HT1080 (cell line): ENCODE measurements at regions not wholly inside any gene's neighbourhood (a gene's known extent, or its start where the extent isn't known, plus 50 kb on each side); places are given as distances from the start of the nearest gene placed in this dataset.

ENCODE experiments used
- DNase-seq: peaks from one replicate; pipeline ENCODE4 v3.0.0-alpha.2; 2015; ENCODE audit warnings: low read depth

DNA sequence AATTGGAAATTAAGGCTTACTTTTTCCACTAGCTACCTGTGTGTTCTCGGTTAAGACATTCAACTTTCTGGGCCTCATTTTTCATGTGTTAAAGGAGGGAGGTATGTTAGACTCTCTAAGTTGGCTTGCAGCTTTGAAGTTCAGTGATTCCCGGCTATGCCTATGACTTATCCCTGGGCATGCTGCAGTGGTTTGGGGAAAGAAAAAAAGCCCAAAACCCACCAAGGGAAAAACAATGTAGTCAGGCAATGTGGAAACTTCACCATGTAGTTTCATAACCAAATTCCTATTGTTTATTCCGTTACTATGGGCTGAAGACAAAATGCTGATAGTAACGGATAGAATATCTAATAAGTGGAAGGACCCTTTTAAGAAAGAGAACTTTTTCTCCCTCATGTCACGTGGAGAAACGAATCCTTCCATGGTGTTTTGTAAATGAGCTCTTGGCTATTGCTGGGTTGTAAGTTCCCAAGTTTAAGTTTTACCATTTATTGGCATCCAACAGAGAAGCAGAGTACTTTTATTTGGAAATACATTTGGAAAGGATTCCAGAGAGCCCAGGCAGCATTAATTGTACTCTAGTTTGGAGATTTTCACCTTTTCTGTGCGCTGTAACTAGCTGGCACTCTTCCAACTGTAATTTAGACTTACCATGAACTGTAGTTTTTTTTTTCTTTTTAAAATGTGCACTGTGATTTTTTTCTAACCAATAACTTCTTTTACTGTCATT is 84.9 kb upstream of the MPDZ start:
- no peak for DNase-seq

DNA sequence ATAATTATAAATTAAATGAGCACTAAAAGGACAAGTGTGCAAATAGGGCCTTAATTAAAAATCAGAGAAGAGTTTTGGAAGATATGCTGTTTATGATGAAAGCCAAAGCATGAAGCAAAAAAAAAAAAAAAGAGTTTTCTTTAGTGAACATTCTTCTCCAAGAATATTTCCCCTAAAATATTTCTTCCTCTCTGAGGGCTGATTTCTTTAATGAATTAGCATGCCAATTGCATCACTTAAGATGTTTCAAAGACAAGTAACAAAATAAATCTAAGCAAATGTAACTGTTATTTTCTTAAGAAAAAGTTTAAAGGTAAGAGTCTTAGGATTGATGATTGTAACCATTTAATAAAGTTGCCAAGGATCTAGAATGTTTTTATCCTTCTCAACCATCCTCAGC is 81.6 kb upstream of the MPDZ start:
- no peak for DNase-seq

DNA sequence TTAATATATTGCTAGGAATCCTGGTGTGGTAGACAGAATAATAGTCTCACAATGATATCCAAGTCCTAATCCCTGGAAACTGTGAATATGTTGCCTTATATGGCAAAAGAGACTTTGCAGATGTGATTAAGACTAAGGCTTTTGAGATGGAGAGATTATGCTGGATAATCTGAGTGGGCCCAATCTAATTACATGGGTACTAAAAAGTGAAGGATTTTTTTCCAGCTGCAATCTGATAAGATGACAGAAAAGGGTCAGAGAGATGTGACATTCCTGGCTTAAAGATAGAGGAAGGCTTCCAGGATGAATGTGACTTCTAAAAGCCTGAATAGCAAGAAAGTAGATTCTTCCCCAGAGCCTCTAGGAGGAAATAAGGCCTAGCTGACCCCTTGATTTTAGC is 80.7 kb upstream of the MPDZ start:
- no peak for DNase-seq

DNA sequence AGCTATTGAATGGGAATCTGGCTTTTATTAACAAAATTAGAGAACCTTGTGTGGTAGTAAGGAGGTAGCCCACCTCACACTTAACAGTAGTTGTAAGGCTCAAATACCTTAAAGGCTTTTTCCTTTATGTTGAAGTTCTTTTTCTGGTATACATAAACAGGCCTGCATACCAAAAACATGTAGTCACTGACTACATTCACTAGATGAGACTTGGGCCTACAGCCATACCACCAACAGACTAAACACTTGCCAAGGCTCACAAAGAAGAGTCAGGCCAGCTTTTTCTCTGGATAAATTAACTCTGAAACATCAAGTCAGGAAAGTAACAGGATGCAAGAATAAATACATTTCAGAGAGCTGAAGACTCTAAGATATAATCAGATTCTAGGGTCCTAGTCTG is 78.6 kb upstream of the MPDZ start:
- DNase-seq = peak; percentile 68

DNA sequence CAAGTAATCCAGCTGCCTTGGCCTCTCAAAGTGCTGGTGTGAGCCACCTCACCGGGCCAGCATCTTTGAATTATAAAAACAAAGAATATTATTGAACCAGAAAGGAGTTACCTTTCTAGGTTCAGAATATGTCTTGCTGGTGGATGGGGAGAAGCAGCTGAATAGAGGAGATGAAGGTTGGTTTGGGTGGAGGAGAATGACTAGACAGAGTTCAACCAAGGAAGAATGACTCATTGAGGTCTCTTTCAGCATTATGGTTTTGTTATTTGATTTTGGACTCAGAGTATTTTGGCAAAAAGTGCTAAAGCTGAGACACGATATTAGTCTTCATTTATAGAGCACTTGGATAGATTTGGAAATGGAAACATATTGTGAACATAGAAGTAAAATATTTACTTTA is 75.2 kb upstream of the MPDZ start:
- peak; percentile 66 for DNase-seq

DNA sequence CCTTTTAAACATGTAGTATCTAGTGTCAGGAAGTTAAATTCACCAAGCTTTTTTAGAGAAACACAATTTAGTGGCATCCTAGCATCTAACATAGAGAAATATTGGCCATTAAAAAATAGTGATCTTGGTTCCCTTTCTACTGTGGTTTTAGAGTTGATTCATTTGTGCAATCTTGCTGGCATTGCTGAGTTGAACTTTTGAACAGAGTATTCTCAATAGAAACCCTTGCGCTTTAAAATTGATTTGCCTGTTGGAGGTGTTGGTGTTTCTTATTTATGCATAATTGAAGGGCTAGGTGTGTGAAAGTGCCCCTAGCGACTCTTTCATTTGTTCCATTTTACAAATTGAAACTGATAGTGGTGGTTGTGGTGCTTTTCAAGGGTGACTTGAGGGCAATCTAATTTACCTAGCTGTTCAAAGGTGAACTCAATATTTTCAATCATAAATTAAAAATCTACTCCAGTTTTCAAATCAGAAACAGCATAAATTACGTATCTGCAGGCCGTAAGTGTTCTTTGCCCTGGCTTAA is 73.0 kb upstream of the MPDZ start:
- DNase-seq = no peak

DNA sequence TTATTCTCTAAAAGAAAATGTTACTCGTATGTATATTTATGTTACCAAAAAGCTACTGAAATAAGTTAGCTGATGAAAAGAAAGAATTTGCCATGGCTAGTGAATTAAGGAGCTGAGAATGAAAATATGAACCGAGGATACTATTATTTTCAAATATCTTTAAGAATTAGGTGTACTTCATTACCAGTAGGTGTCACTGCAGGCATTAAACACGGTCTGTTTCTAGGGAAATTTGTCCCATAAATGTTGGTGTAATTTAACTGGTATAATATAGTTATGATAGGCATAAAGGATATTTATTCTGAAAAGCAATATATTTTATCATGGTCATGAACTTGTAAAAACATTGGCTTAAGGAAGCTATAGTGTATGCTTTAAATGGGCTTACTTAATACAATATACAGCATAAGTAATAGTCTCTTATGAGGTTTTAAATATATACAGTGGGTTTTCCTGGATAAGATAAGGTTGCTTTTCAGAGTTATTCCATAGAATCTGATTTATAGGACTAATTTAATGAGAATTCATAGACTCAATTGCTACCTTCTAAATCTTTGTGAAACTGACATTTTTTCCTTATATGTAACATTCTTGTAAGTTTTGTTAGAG is 72.4 kb upstream of the MPDZ start:
- DNase-seq = peak; percentile 8

DNA sequence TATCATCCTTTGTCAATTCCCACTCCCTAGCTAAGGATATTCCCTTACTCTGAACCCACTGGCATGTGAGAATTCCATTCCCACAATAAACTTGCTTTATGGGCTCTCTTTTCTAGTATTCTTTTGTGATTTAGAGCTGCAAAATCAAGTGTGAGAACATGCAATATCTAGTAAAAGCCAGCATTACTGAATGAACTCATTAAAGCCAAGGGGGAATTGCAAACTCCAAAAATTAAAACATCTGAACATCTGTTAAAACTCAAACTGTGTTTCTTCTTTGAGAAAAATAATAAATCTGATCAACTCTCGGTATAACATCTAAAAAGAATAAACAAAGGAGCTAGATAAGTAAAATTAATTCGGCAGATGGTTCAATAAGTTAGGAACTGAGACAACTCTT is 53.1 kb upstream of the MPDZ start:
- DNase-seq = no peak

DNA sequence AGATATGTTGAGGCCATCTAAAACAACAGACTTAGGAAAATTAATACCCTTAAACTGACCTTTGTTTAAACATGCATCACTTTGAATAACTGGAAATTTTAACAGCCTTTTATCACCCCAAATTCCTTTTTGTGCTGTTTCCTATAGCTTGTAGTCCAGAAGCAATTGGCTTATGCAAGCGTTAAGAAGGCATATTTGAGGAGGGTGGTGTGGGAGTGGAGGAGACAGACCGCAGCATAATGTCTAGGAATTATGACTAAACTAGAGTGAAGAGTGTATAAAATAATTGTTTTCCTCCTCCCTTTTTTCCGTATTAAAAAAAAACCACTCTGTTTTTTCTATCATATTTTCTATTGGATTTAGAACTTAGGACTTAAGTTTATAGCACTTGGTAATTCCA is 51.8 kb upstream of the MPDZ start:
- no peak for DNase-seq

DNA sequence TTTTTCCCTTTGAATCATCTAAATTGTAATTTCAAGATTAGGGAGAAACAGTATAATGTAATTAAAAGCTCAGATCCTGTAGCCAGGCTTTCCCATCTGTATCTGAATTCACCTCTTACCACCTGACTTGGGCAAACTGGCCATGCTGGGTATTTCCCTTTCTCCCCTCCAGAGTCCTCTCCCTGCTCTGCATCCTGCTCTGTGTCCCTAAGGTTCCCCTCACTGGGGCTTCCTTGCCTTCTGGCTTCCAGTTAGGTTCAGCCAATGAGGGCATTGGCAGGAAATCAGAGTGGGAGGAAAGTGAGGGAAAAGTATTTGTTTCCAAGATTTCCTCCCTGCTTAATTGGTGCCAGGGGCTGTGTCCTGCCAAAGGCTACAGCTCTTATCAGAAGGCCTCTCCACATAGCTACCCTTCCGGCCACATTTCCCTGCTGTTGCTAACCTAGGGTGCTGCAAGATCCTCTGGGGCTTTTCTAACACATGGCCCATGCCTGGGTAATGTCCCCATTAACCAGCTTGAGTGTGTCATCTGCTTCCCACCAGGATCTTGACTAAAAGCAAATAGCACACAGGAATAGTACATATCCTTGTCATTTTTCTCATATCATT is 51.0 kb upstream of the MPDZ start:
- DNase-seq = no peak
